KMS-11 (cell line): ENCODE measurements at regions not wholly inside any gene's neighbourhood (a gene's known extent, or its start where the extent isn't known, plus 50 kb on each side); places are given as distances from the start of the nearest gene placed in this dataset.

Experiments used
- H2AFZ ChIP-seq: fragments of 200-600 bp; sonication (generic); 2 replicates; pipeline ENCODE4 v1.6.1; 2016; ENCODE audit warnings: antibody characterized with exemption, mixed run types, low read depth
- H3K27ac ChIP-seq: fragments of 200-600 bp; sonication (generic); 2 replicates; pipeline ENCODE4 v1.6.1; 2016; ENCODE audit warnings: mild to moderate bottlenecking, mixed run types
- H3K27me3 ChIP-seq: fragments of 200-600 bp; sonication (generic); 2 replicates; pipeline ENCODE4 v1.6.1; 2017; ENCODE audit warnings: mild to moderate bottlenecking, low read depth, mixed run types, moderate library complexity; ENCODE audit not compliant: insufficient read depth
- H3K36me3 ChIP-seq: fragments of 200-600 bp; sonication (generic); 2 replicates; pipeline ENCODE4 v1.6.1; 2017; ENCODE audit warnings: mild to moderate bottlenecking, mixed run types; ENCODE audit not compliant: insufficient read depth
- H3K4me1 ChIP-seq: fragments of 200-600 bp; sonication (generic); 2 replicates; pipeline ENCODE4 v1.6.1; 2016; ENCODE audit warnings: mild to moderate bottlenecking, low read depth, mixed run types; ENCODE audit not compliant: poor library complexity, severe bottlenecking
- H3K4me2 ChIP-seq: fragments of 200-600 bp; sonication (generic); 2 replicates; pipeline ENCODE4 v1.7.0; 2016; ENCODE audit warnings: mild to moderate bottlenecking, mixed run types
- H3K4me3 ChIP-seq: fragments of 200-600 bp; sonication (generic); IDR thresholded peaks from 2 replicates; pipeline ENCODE4 v1.6.1; 2017; ENCODE audit warnings: low read depth, low read length, mixed read lengths; ENCODE audit not compliant: insufficient read depth
- H3K79me2 ChIP-seq: fragments of 200-600 bp; sonication (generic); 2 replicates; pipeline ENCODE4 v1.6.1; 2016; ENCODE audit warnings: low read depth, mixed run types; ENCODE audit not compliant: insufficient read depth
- H3K9ac ChIP-seq: fragments of 200-600 bp; sonication (generic); 2 replicates; pipeline ENCODE4 v1.6.1; 2016; ENCODE audit warnings: mild to moderate bottlenecking, mixed run types
- H4K20me1 ChIP-seq: fragments of 200-600 bp; sonication (generic); 2 replicates; pipeline ENCODE4 v1.6.1; 2016; ENCODE audit warnings: mild to moderate bottlenecking, mixed run types; ENCODE audit not compliant: insufficient read depth
- CTCF ChIP-seq: fragments of 200-600 bp; sonication (generic); conservative IDR thresholded peaks from 2 replicates; pipeline ENCODE4 v1.6.1; 2017; ENCODE audit warnings: low read depth, mild to moderate bottlenecking, antibody characterized with exemption, low read length, moderate library complexity, mixed read lengths

- H3K79me2 ChIP-seq, result no peaks in the 10 kb centered on the region
- no peak overlapping the region for H3K27ac ChIP-seq
- no peaks in the 10 kb centered on the region for H3K27me3 ChIP-seq
- no peaks in the 10 kb centered on the region for H3K4me1 ChIP-seq
- no peak overlapping the region for H3K4me2 ChIP-seq
- no peak overlapping the region for H3K4me3 ChIP-seq
- H4K20me1 ChIP-seq, result no peaks in the 10 kb centered on the region
- H3K36me3 ChIP-seq, result no peaks in the 10 kb centered on the region
- no peak overlapping the region for H2AFZ ChIP-seq
- no peak for TF ChIP-seq CTCF
- no peak overlapping the region for H3K9ac ChIP-seq
Observed at GRCh38 chr4:57499786-57500185, 389.6 kb upstream of the IGFBP7 start.

DNA sequence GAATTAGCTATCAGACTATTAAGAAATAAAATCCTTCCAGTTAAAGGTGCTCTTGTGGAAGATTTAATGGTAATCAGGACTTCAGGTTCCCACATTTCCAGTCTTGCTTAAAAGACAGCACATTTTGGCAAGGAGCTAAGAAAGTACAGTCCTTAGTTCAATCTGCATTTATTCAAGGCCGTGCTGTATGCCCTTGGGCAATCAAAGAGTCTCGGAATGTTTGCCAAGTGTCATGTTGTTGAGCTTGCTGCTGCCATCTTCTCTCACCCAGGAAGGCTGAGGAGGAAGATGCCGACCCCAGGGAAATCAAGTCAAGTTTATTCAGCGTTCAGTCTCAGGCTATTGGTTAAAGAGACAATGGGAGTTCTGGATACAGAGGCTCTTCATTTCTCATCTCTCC lies 388.1 kb upstream of the IGFBP7 start:
- Histone ChIP-seq H3K9ac (no peak overlapping the region), H4K20me1 (no peaks in the 10 kb centered on the region), H3K27ac (no peak overlapping the region), H3K79me2 (no peaks in the 10 kb centered on the region), H3K4me1 (no peaks in the 10 kb centered on the region), H3K4me2 (no peak overlapping the region), H3K27me3 (no peaks in the 10 kb centered on the region), H2AFZ (no peak overlapping the region), H3K4me3 (no peak overlapping the region), H3K36me3 (no peaks in the 10 kb centered on the region)
- TF ChIP-seq CTCF, result no peak

DNA sequence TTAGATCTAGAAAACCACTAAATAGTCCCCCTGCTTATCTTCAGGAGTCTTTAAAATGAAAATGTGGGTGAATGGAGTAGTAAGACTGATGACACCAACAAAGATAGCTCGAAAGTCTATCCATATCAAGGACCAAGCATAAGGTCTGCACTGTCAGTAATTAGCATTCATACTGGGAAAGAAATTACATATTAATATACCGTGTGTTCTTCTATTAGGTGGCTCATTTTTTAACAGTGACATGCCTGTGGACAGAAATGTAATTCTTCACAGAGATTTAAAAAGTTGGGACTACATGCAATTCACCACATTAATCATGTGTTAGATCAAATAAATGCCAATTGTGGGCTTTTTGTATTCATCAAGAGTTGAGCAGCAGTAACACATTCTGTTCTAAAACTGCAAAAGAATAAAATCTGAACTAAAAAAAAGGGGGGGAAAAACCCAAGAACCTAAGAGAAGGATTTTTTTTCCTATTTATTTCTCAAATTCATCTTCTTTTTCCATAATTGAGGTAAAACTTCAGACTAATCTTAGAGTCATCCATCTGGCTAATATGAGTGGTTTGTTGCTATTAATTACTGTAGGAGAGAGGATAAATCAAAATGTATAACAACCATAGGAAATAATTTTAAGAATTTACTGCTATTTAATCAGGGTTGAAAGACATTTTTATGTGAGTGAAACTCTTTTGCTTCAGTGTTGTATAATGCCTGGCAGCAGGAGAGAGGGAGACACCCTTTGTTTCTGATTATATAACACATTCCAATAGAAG lies 386.7 kb upstream of the IGFBP7 start:
- no peak for TF ChIP-seq CTCF

DNA sequence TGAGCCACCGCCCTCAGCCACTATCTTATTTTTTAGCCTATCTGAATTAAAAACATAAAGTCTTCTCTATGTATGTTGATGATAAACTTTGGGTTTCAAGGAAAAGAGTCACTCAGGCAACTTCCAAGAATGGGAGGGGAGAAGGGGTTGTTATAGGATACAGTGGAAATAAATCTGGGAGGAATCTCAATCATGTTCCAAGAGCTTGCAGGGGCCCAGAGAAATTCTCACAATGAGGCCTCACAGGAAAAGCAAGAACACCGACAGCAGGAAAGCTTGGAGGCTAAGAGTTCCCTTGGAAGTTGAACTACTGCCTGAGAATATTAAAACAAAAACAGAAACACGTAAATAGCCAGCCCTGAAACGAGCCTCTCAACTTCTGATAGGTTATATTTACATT lies 384.6 kb upstream of the IGFBP7 start:
- Histone ChIP-seq H3K27ac (no peak overlapping the region), H3K79me2 (no peaks in the 10 kb centered on the region), H3K27me3 (no peaks in the 10 kb centered on the region), H4K20me1 (no peaks in the 10 kb centered on the region), H3K4me2 (no peak overlapping the region), H3K9ac (no peak overlapping the region), H3K36me3 (no peaks in the 10 kb centered on the region), H3K4me3 (no peak overlapping the region), H3K4me1 (no peaks in the 10 kb centered on the region), H2AFZ (no peak overlapping the region)
- no peak for TF ChIP-seq CTCF

More for the DNA sequence above, 386.7 kb upstream of the IGFBP7 start:
- H3K4me3 ChIP-seq, result no peak overlapping the region
- no peak overlapping the region for H2AFZ ChIP-seq
- no peaks in the 10 kb centered on the region for H3K4me1 ChIP-seq
- H3K27ac ChIP-seq, result no peak overlapping the region
- no peaks in the 10 kb centered on the region for H3K36me3 ChIP-seq
- no peak overlapping the region for H3K4me2 ChIP-seq
- H3K9ac ChIP-seq, result no peak overlapping the region
- H4K20me1 ChIP-seq, result no peaks in the 10 kb centered on the region
- H3K27me3 ChIP-seq, result no peaks in the 10 kb centered on the region
- H3K79me2 ChIP-seq, result no peaks in the 10 kb centered on the region
